HK-2 (cell line): ENCODE measurements at regions not wholly inside any gene's neighbourhood (a gene's known extent, or its start where the extent isn't known, plus 50 kb on each side); places are given as distances from the start of the nearest gene placed in this dataset.

Source experiments
- DNase-seq: peaks from one replicate; pipeline ENCODE4 v3.0.0-alpha.2; 2018; ENCODE audit not compliant: unreplicated experiment

- DNase-seq = no peak
Observed at GRCh38 chr22:44592126-44592823, 94.2 kb upstream of the RTL6 start.

GRCh38 chr22:44591146-44591790 lies 93.2 kb upstream of the RTL6 start:
- DNase-seq = no peak

GRCh38 chr22:44590291-44590690 lies 92.3 kb upstream of the RTL6 start:
- no peak for DNase-seq

GRCh38 chr22:44589831-44590230 lies 91.8 kb upstream of the RTL6 start:
- no peak for DNase-seq

GRCh38 chr22:44588348-44588747 lies 90.3 kb upstream of the RTL6 start:
- DNase-seq = no peak

GRCh38 chr22:44587737-44588310 lies 89.8 kb upstream of the RTL6 start:
- DNase-seq = no peak

GRCh38 chr22:44586999-44587736 lies 89.1 kb upstream of the RTL6 start:
- DNase-seq = no peak

GRCh38 chr22:44586351-44586990 lies 88.4 kb upstream of the RTL6 start:
- DNase-seq = no peak

- no peak for DNase-seq
Observed at GRCh38 chr22:44585559-44586350, 87.7 kb upstream of the RTL6 start.

- no peak for DNase-seq
Observed at GRCh38 chr22:44584256-44584902, 86.3 kb upstream of the RTL6 start.

- DNase-seq = no peak
Observed at GRCh38 chr22:44583854-44584253, 85.8 kb upstream of the RTL6 start.

- no peak for DNase-seq
Observed at GRCh38 chr22:44583061-44583760, 85.2 kb upstream of the RTL6 start.

GRCh38 chr22:44582016-44582415 lies 84.0 kb upstream of the RTL6 start:
- DNase-seq = no peak

- no peak for DNase-seq
Observed at GRCh38 chr22:44581096-44581435, 83.0 kb upstream of the RTL6 start.

GRCh38 chr22:44580176-44581095 lies 82.4 kb upstream of the RTL6 start:
- no peak for DNase-seq

GRCh38 chr22:44578516-44579230 lies 80.6 kb upstream of the RTL6 start:
- DNase-seq = no peak

- DNase-seq = no peak
Observed at GRCh38 chr22:44578110-44578457, 80.1 kb upstream of the RTL6 start.

GRCh38 chr22:44577391-44578109 lies 79.5 kb upstream of the RTL6 start:
- no peak for DNase-seq
